Liver (tissue), 8 donors: ENCODE measurements at regions not wholly inside any gene's neighbourhood (a gene's known extent, or its start where the extent isn't known, plus 50 kb on each side); places are given as distances from the start of the nearest gene placed in this dataset.

Experiments
- DNase-seq: peaks from one replicate; pipeline ENCODE4 v3.0.0-alpha.2; 2017; ENCODE audit warnings: low spot score
- H3K27ac ChIP-seq, 2 donors: one replicate each; pipeline ENCODE4 v1.7.0; 2013; ENCODE audit warnings: inconsistent platforms in 2 of 2, low read length in 2 of 2, control low read depth in 1 of 2, low read depth in 1 of 2, mild to moderate bottlenecking in 1 of 2
- H3K27me3 ChIP-seq, 4 donors: one replicate each; pipeline versions ENCODE4 v1.6.1 to v1.7.0; 2013; ENCODE audit warnings: low read length in 3 of 4, inconsistent platforms in 1 of 4, mild to moderate bottlenecking in 1 of 4, moderate library complexity in 1 of 4; ENCODE audit not compliant: control insufficient read depth in 4 of 4, insufficient read depth in 4 of 4
- H3K36me3 ChIP-seq, 4 donors: one replicate each; pipeline versions ENCODE4 v1.6.1 to v1.7.0; 2013; ENCODE audit warnings: low read length in 3 of 4, mild to moderate bottlenecking in 3 of 4, low read depth in 1 of 4, moderate library complexity in 1 of 4; ENCODE audit not compliant: control insufficient read depth in 4 of 4, insufficient read depth in 3 of 4
- H3K4me1 ChIP-seq, 4 donors: one replicate each; pipeline versions ENCODE4 v1.6.1 to v1.7.0; 2013; ENCODE audit warnings: low read length in 3 of 4, mild to moderate bottlenecking in 3 of 4, moderate library complexity in 1 of 4; ENCODE audit not compliant: control insufficient read depth in 4 of 4, insufficient read depth in 4 of 4
- H3K4me3 ChIP-seq, 3 donors: one replicate each; pipeline versions ENCODE4 v1.6.1 to v1.7.0; 2013; ENCODE audit warnings: low read length in 3 of 3, control low read depth in 1 of 3, low read depth in 1 of 3, mild to moderate bottlenecking in 1 of 3
- H3K9ac ChIP-seq, 2 donors: one replicate each; pipeline ENCODE4 v1.7.0; 2013; ENCODE audit warnings: low read length in 2 of 2, mild to moderate bottlenecking in 2 of 2, moderate library complexity in 2 of 2, control low read depth in 1 of 2, low read depth in 1 of 2
- H3K9me3 ChIP-seq, 4 donors: one replicate each; pipeline versions ENCODE4 v1.6.1 to v1.7.0; 2013; ENCODE audit warnings: low read length in 3 of 4; ENCODE audit not compliant: control insufficient read depth in 4 of 4
- CTCF ChIP-seq: fragments of 150-350 bp; IDR thresholded peaks from 2 replicates; pipeline ENCODE4 v1.5.1; 2017; ENCODE audit warnings: improper control_type of control experiment, low read depth, low read length; ENCODE audit not compliant: missing input control
- FOXA1 ChIP-seq: IDR thresholded peaks from 2 replicates; pipeline ENCODE4 v1.6.1; 2016; ENCODE audit warnings: antibody characterized with exemption
- FOXA2 ChIP-seq: IDR thresholded peaks from 2 replicates; pipeline ENCODE4 v1.6.1; 2016; ENCODE audit warnings: antibody characterized with exemption
- GABPA ChIP-seq, 2 donors: IDR thresholded peaks in 1 of 2; conservative IDR thresholded peaks in 1 of 2; 2 replicates each; pipeline ENCODE4 v1.6.1; 2016; ENCODE audit warnings: antibody characterized with exemption in 2 of 2, mild to moderate bottlenecking in 1 of 2, moderate library complexity in 1 of 2
- HNF4A ChIP-seq, 2 donors: conservative IDR thresholded peaks; 2 replicates each; pipeline ENCODE4 v1.6.1; 2016; ENCODE audit warnings: antibody characterized with exemption in 2 of 2, mild to moderate bottlenecking in 2 of 2
- HNF4G ChIP-seq: IDR thresholded peaks from 2 replicates; pipeline ENCODE4 v1.6.1; 2016; ENCODE audit warnings: antibody characterized with exemption
- JUND ChIP-seq, 2 donors: IDR thresholded peaks; 2 replicates each; pipeline ENCODE4 v1.6.1; 2016; ENCODE audit warnings: antibody characterized with exemption in 2 of 2
- NR2F2 ChIP-seq: IDR thresholded peaks from 2 replicates; pipeline ENCODE4 v1.6.1; 2016; ENCODE audit warnings: antibody characterized with exemption
- RAD21 ChIP-seq, 2 donors: IDR thresholded peaks; 2 replicates each; pipeline ENCODE4 v1.6.1; 2016; ENCODE audit warnings: antibody characterized with exemption in 2 of 2, mild to moderate bottlenecking in 2 of 2
- RXRA ChIP-seq, 2 donors: IDR thresholded peaks; 2 replicates each; pipeline ENCODE4 v1.6.1; 2017 to 2018; ENCODE audit warnings: antibody characterized with exemption in 2 of 2, mild to moderate bottlenecking in 1 of 2
- SP1 ChIP-seq: IDR thresholded peaks from 2 replicates; pipeline ENCODE4 v1.6.1; 2018; ENCODE audit warnings: antibody characterized with exemption, mild to moderate bottlenecking
- TAF1 ChIP-seq: conservative IDR thresholded peaks from 2 replicates; pipeline ENCODE4 v1.6.1; 2016; ENCODE audit warnings: antibody characterized with exemption, mild to moderate bottlenecking
- YY1 ChIP-seq: IDR thresholded peaks from 2 replicates; pipeline ENCODE4 v1.6.1; 2016; ENCODE audit warnings: antibody characterized with exemption, mild to moderate bottlenecking
- ZBTB33 ChIP-seq: IDR thresholded peaks from 2 replicates; pipeline ENCODE4 v1.6.1; 2016; ENCODE audit warnings: antibody characterized with exemption
- WGBS: extraction: QIAGEN DNeasy Blood & Tissue Kit; methylation state at CpG from one replicate; pipeline ENCODE4 v1.1.7; 2013; 5-methylcytosine and 5-hydroxymethylcytosine counted together
- TF ChIP-seq, protein P1 (sequence below): IDR thresholded peaks from 2 replicates; pipeline ENCODE4 v1.6.1; 2016; ENCODE audit warnings: antibody characterized with exemption
- TF ChIP-seq, protein P2 (sequence below): IDR thresholded peaks from 2 replicates; pipeline ENCODE4 v1.6.1; 2016; ENCODE audit warnings: antibody characterized with exemption, mild to moderate bottlenecking
- donor health status: healthy.
- donor health status: healthy.
- donor health status: healthy.
- donor health status: healthy.
- donor health status: healthy.

DNA sequence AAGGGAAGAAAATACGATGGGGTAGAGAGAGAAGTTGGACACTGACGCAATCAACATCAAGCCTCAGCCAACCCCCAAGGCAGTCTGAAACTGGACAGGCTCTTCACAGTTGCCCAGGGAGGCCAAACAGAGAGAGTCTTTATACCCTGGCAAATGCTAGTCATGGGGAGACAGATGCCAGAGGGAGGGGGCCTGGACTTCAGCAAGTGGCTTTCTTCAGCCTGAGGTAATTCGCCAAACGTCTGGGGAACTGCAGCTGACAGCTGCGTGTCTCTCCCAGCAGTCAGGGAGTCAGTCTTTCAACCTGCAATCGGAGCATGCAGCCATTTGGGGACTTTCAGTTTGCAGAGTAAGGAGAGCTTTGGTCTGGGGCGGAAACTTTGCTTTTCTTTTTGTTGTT is 521.6 kb downstream of the TRIML1 start (continued):
- TF ChIP-seq ZBTB33, result no peak
- TF ChIP-seq YY1, result no peak
- no peak for TF ChIP-seq FOXA2

DNA sequence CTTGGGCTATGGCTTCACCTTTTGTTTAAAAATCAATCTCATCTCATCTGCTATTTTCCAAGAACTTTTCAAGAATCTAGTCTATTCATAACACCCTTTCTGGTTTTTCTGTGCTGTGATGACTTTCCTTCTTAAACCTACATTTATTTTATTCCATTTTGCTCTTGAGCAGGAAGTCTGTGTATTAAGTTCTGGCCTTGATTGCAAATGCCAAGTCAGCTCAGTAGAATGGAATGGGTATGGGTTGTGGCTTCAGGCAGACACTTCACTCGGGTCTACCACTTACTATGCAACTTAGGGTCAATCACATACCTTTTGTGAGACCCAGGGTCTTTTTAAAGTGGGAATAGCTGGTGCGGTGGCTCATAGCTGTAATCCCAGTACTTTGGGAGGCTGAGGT is 522.3 kb downstream of the TRIML1 start:
- H3K4me3 ChIP-seq, result no peak overlapping the region
- no peaks in the 10 kb centered on the region for H3K4me1 ChIP-seq
- 76% methylated on average over 2 of the region's 2 CpGs for WGBS
- no peaks in the 10 kb centered on the region for H3K36me3 ChIP-seq
- H3K27me3 ChIP-seq, result no peaks in the 10 kb centered on the region
- no peaks in the 10 kb centered on the region for H3K9me3 ChIP-seq
- no peak overlapping the region for H3K27ac ChIP-seq
- no peak overlapping the region for H3K9ac ChIP-seq
- DNase-seq, result no peak
- TF ChIP-seq YY1, result no peak
- no peak for TF ChIP-seq HNF4A (conservative IDR thresholded peaks at IDR 0.05)
- no peak for TF ChIP-seq CTCF
- TF ChIP-seq NR2F2, result no peak
- no peak for TF ChIP-seq RAD21 (IDR thresholded peaks at IDR 0.05)
- no peak for TF ChIP-seq FOXA2
- no peak for TF ChIP-seq TAF1
- no peak for TF ChIP-seq RXRA (IDR thresholded peaks at IDR 0.05)
- no peak for TF ChIP-seq JUND (IDR thresholded peaks at IDR 0.05)
- TF ChIP-seq HNF4G, result no peak
- TF ChIP-seq, protein P1, sequence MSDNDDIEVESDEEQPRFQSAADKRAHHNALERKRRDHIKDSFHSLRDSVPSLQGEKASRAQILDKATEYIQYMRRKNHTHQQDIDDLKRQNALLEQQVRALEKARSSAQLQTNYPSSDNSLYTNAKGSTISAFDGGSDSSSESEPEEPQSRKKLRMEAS, result no peak
- TF ChIP-seq ZBTB33, result no peak
- TF ChIP-seq FOXA1, result no peak

GRCh38 chr4:188663369-188663768 is 524.1 kb downstream of the TRIML1 start:
- no peaks in the 10 kb centered on the region for H3K27me3 ChIP-seq
- H3K36me3 ChIP-seq, result no peaks in the 10 kb centered on the region
- H3K27ac ChIP-seq, result no peak overlapping the region
- H3K4me1 ChIP-seq, result no peaks in the 10 kb centered on the region
- H3K4me3 ChIP-seq, result no peak overlapping the region
- 84% methylated on average over 9 of the region's 9 CpGs for WGBS
- peaks cover 0 to 1% (median 0%) of the 10 kb centered on the region in 4 donors for H3K9me3 ChIP-seq
- DNase-seq, result no peak
- no peak for TF ChIP-seq JUND (IDR thresholded peaks at IDR 0.05)
- TF ChIP-seq RAD21 (IDR thresholded peaks at IDR 0.05), result no peak
- no peak for TF ChIP-seq NR2F2
- TF ChIP-seq HNF4G, result no peak
- TF ChIP-seq, protein P2, sequence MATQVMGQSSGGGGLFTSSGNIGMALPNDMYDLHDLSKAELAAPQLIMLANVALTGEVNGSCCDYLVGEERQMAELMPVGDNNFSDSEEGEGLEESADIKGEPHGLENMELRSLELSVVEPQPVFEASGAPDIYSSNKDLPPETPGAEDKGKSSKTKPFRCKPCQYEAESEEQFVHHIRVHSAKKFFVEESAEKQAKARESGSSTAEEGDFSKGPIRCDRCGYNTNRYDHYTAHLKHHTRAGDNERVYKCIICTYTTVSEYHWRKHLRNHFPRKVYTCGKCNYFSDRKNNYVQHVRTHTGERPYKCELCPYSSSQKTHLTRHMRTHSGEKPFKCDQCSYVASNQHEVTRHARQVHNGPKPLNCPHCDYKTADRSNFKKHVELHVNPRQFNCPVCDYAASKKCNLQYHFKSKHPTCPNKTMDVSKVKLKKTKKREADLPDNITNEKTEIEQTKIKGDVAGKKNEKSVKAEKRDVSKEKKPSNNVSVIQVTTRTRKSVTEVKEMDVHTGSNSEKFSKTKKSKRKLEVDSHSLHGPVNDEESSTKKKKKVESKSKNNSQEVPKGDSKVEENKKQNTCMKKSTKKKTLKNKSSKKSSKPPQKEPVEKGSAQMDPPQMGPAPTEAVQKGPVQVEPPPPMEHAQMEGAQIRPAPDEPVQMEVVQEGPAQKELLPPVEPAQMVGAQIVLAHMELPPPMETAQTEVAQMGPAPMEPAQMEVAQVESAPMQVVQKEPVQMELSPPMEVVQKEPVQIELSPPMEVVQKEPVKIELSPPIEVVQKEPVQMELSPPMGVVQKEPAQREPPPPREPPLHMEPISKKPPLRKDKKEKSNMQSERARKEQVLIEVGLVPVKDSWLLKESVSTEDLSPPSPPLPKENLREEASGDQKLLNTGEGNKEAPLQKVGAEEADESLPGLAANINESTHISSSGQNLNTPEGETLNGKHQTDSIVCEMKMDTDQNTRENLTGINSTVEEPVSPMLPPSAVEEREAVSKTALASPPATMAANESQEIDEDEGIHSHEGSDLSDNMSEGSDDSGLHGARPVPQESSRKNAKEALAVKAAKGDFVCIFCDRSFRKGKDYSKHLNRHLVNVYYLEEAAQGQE, result no peak
- no peak for TF ChIP-seq SP1
- TF ChIP-seq YY1, result no peak
- no peak for TF ChIP-seq GABPA (IDR thresholded peaks at IDR 0.05 in 1 of 2, conservative IDR thresholded peaks at IDR 0.05 in 1 of 2)
- TF ChIP-seq TAF1, result no peak
- no peak for TF ChIP-seq ZBTB33
- no peak for TF ChIP-seq RXRA (IDR thresholded peaks at IDR 0.05)
- TF ChIP-seq, protein P1, result no peak
- no peak for TF ChIP-seq FOXA1
- TF ChIP-seq FOXA2, result no peak
- H3K9ac ChIP-seq, result no peak overlapping the region
